ENCODE measurements at regions not wholly inside any gene's neighbourhood (a gene's known extent, or its start where the extent isn't known, plus 50 kb on each side); places are given as distances from the start of the nearest gene placed in this dataset.

GRCh38 chr6:155854787-155855186 lies 399.1 kb upstream of the NOX3 start:
- Mint-ChIP-seq H3K9me3 (peaks cover 10% of the 10 kb centered on the region), H3K36me3 (ENCODE audit: low read depth) (peaks cover 5% of the 10 kb centered on the region), H3K4me1 (no peaks in the 10 kb centered on the region), H3K27me3 (ENCODE audit: low read depth) (no peaks in the 10 kb centered on the region), H3K27ac (no peak overlapping the region), H3K4me3 (no peak overlapping the region)
- TF ChIP-seq CTCF (IDR thresholded peaks at IDR 0.05; ENCODE audit: unreplicated experiment in 3 of 3) = no peak

- TF ChIP-seq CTCF (IDR thresholded peaks at IDR 0.05; ENCODE audit: unreplicated experiment in 3 of 3) = no peak
- H3K36me3 Mint-ChIP-seq (ENCODE audit: low read depth) = no peaks in the 10 kb centered on the region
- H3K4me3 Mint-ChIP-seq = no peak overlapping the region
- H3K27me3 Mint-ChIP-seq (ENCODE audit: low read depth) = no peaks in the 10 kb centered on the region
- H3K4me1 Mint-ChIP-seq = no peaks in the 10 kb centered on the region
- no peak overlapping the region for H3K27ac Mint-ChIP-seq
- peaks cover 3% of the 10 kb centered on the region for H3K9me3 Mint-ChIP-seq
These were observed 397.4 kb upstream of the NOX3 start for GRCh38 chr6:155853011-155853410.

GRCh38 chr6:155850408-155850841 lies 394.8 kb upstream of the NOX3 start:
- H3K9me3 Mint-ChIP-seq = peaks cover 12% of the 10 kb centered on the region
- H3K4me3 Mint-ChIP-seq = no peak overlapping the region
- no peaks in the 10 kb centered on the region for H3K27me3 Mint-ChIP-seq (ENCODE audit: low read depth)
- no peak for TF ChIP-seq CTCF (IDR thresholded peaks at IDR 0.05; ENCODE audit: unreplicated experiment in 3 of 3)
- H3K27ac Mint-ChIP-seq = no peak overlapping the region
- no peaks in the 10 kb centered on the region for H3K36me3 Mint-ChIP-seq (ENCODE audit: low read depth)
- no peaks in the 10 kb centered on the region for H3K4me1 Mint-ChIP-seq

GRCh38 chr6:155847711-155848110 lies 392.1 kb upstream of the NOX3 start:
- Mint-ChIP-seq H3K9me3 (peaks cover 26% of the 10 kb centered on the region), H3K4me1 (no peaks in the 10 kb centered on the region), H3K4me3 (no peak overlapping the region), H3K36me3 (ENCODE audit: low read depth) (no peaks in the 10 kb centered on the region), H3K27me3 (ENCODE audit: low read depth) (no peaks in the 10 kb centered on the region), H3K27ac (no peak overlapping the region)
- no peak for TF ChIP-seq CTCF (IDR thresholded peaks at IDR 0.05; ENCODE audit: unreplicated experiment in 3 of 3)

- Mint-ChIP-seq H3K4me3 (no peak overlapping the region), H3K9me3 (no peaks in the 10 kb centered on the region), H3K4me1 (no peaks in the 10 kb centered on the region), H3K36me3 (ENCODE audit: low read depth) (no peaks in the 10 kb centered on the region), H3K27me3 (ENCODE audit: low read depth) (no peaks in the 10 kb centered on the region), H3K27ac (no peak overlapping the region)
- TF ChIP-seq CTCF (IDR thresholded peaks at IDR 0.05; ENCODE audit: unreplicated experiment in 3 of 3) = no peak
These were observed 381.8 kb upstream of the NOX3 start for GRCh38 chr6:155837474-155837873.

DNA sequence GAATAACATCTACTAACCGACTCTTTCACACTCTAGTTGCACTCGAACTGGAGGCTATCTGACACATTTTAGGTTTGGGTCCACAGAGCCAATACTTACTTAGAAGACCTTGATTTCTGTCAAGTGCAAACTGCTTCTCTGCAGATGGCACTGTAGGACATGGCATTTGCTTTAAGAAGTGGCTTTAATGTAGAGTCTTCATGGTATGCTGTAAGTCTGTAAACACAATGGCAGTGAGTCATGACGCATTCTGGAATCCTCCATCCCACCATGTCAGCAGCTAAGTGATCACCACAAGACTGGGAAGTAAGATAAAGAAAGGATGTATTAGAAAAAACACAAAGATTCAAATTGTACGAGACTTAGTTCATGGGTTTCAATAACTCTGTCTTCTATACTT lies 377.0 kb upstream of the NOX3 start:
- no peaks in the 10 kb centered on the region for H3K4me1 Mint-ChIP-seq
- no peak for TF ChIP-seq CTCF (IDR thresholded peaks at IDR 0.05; ENCODE audit: unreplicated experiment in 3 of 3)
- no peak overlapping the region for H3K27ac Mint-ChIP-seq
- no peaks in the 10 kb centered on the region for H3K9me3 Mint-ChIP-seq
- H3K4me3 Mint-ChIP-seq = no peak overlapping the region
- H3K36me3 Mint-ChIP-seq (ENCODE audit: low read depth) = no peaks in the 10 kb centered on the region
- H3K27me3 Mint-ChIP-seq (ENCODE audit: low read depth) = no peaks in the 10 kb centered on the region
